ENCODE measurements at regions not wholly inside any gene's neighbourhood (a gene's known extent, or its start where the extent isn't known, plus 50 kb on each side); places are given as distances from the start of the nearest gene placed in this dataset.

DNA sequence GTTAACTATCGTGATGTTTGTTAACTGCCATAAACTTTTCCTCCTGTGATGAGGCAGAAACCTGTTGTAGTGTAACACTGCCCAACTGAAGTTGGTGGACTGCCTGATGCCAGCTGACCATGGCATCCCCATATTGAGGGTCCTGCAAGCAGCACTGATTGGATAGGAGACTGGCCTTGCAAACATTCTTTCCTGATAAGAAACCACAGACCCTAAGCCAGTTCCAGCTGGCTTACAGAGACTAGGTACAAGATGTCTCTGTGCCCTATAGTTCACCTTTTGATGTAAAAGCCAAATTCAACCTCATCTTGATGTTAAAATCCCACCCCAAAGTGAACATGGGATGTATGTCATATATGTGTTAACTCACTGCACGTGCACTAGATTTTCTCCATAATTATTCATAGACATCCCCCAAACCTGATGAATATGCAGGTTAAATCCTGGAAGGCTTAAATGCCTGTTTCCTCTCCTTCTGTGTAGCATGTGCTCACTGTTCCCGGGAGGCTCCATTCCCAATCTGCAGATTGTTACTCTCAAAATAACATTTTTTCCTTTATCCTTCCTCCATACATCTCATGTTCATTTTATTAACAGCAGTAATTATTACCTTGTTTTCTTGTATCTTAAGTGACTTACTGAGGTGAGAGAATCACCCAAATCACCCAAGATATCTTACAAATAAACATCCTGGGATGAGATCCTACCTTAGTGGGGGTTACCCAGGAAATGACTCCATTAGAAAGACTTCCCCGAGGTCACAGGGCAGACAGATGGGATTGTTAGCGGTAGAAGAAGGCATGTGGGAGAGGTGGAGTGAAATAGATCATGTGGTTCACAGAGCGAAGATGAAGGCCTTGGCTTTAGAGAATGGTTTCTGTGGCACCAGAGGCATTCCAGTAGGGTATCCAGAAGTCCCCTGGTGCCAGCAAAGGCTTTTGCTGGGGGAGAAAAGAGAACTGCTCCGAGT is 566.7 kb downstream of the CCDC171 start:
- DNase-seq (ENCODE audit: low read depth, low spot score): no peak
- CTCF ChIA-PET: no interaction called here
- TF ChIP-seq, protein P1, sequence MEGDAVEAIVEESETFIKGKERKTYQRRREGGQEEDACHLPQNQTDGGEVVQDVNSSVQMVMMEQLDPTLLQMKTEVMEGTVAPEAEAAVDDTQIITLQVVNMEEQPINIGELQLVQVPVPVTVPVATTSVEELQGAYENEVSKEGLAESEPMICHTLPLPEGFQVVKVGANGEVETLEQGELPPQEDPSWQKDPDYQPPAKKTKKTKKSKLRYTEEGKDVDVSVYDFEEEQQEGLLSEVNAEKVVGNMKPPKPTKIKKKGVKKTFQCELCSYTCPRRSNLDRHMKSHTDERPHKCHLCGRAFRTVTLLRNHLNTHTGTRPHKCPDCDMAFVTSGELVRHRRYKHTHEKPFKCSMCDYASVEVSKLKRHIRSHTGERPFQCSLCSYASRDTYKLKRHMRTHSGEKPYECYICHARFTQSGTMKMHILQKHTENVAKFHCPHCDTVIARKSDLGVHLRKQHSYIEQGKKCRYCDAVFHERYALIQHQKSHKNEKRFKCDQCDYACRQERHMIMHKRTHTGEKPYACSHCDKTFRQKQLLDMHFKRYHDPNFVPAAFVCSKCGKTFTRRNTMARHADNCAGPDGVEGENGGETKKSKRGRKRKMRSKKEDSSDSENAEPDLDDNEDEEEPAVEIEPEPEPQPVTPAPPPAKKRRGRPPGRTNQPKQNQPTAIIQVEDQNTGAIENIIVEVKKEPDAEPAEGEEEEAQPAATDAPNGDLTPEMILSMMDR (IDR thresholded peaks at IDR 0.05; ENCODE audit: insufficient read depth, low read length, missing control alignments): no peak
- H3K4me3 ChIP-seq (ENCODE audit: low read depth, low read length): no peak overlapping the region
- POLR2A ChIA-PET: no interaction called here

DNA sequence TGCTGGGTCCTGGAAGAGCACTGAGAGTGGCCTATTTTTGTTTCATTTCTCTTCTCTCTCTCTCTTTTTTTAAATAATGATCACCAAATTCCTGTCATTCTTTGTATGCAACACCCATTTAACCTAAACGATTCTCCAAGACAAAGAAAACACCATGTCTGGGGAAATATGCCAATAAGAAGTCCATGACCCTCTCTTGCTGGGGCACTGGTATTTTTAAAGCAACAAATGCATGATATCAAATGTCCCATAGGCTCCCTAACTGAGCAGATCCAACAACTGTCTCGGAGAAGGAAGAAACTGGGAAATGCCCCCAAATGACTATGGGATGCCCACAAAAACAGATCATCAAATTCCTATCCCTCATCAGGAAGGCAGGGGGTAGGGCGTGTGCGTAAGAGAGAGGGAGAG is 567.4 kb downstream of the CCDC171 start:
- CTCF ChIA-PET: no interaction called here

DNA sequence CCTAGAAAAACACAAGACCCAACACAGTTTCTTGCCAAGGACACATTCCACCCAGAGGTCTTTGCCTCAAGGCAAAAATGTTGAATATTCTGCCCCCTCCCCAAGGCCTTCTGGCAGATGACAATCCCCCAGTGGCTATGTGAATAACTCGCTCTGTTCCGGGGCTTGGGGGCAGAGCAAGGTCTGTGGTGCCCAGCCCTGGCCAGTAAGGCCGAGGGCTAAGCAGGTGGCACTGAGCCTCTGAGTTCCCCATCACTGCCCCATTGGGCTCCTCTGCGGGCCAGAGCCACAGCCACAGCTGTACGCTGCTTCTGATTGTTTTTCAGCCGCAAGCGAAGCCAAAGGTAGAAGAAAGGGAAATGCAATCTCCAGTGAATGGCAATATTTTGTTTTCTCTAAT is 567.9 kb downstream of the CCDC171 start:
- no peak for DNase-seq (ENCODE audit: low read depth, low spot score)

More for the DNA sequence above, 567.4 kb downstream of the CCDC171 start:
- TF ChIP-seq, protein P1 (IDR thresholded peaks at IDR 0.05; ENCODE audit: insufficient read depth, low read length, missing control alignments): no peak
- POLR2A ChIA-PET: no interaction called here
- no peak overlapping the region for H3K4me3 ChIP-seq (ENCODE audit: low read depth, low read length)
- peak; percentile 76 for DNase-seq (ENCODE audit: low read depth, low spot score)

DNA sequence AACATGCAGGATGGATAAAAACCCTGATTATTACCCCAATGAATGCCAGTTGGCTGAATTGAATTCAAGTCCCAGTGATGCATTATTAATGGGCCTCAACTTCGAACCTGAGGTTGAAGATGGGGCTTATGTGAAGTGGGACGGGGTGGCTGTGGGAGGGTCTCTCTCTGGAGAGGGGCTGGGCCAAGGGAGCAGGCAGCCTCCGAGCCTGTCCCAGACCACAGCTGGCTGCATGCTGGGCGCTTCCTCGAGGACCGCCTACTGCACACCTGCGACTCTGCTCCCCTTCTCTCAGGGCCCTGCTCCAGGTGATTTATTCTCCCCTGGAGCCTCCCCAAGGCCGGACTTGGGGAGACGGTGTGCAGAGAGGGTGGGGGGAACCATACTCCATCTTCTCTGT is 568.3 kb downstream of the CCDC171 start:
- CTCF ChIA-PET: interaction anchor here (1.0 to 1.1 kb wide), 2 partner anchors 11 to 13 kb away, joined by 3 to 5 read pairs; no protein-coding TSS in a partner anchor
- no peak overlapping the region for H3K4me3 ChIP-seq (ENCODE audit: low read depth, low read length)
- TF ChIP-seq, protein P1 (IDR thresholded peaks at IDR 0.05; ENCODE audit: insufficient read depth, low read length, missing control alignments): no peak
- no peak for DNase-seq (ENCODE audit: low read depth, low spot score)
- POLR2A ChIA-PET: no interaction called here

More for the DNA sequence above, 567.9 kb downstream of the CCDC171 start:
- ChIA-PET POLR2A (no interaction called here), CTCF (no interaction called here)
- TF ChIP-seq, protein P1 (IDR thresholded peaks at IDR 0.05; ENCODE audit: insufficient read depth, low read length, missing control alignments): no peak
- no peak overlapping the region for H3K4me3 ChIP-seq (ENCODE audit: low read depth, low read length)

DNA sequence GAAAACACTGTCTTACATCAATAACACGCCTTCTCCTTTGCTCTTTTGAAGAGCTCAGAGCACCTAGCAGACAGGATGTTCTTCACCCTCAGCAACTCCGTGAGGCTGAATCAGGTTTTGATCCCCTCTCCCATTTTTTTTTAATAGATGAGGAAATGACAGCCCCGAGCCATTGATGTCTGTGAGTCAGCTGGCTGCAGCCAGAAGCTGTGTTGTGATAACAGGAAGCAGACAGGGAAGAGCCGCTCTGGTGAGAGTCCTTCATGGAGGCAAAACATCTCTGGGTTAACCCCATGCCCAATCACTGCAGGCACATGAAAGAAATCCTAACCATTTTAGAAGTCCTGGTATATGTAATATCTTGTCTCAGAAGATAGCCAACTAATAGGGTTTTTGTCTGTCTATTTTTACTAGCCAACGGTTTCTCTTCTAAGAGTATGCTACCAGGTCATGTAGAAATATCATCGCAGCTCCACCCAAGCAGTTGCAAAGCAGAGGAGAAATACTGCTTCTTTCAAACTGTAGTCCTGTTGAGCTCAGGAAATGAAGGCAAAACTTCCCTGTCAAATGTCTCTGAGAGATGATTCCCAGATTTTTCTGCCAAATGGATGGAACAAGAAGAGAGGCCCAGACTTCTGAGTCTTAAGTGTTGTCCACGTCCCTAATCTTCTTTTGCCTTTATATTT is 568.9 kb downstream of the CCDC171 start:
- ChIA-PET POLR2A (no interaction called here), CTCF (interaction anchor here (1.0 to 1.1 kb wide), 2 partner anchors 11 to 12 kb away, joined by 3 to 5 read pairs; no protein-coding TSS in a partner anchor)

More for the DNA sequence above, 568.9 kb downstream of the CCDC171 start:
- no peak overlapping the region for H3K4me3 ChIP-seq (ENCODE audit: low read depth, low read length)
- DNase-seq (ENCODE audit: low read depth, low spot score): no peak
- TF ChIP-seq, protein P1 (IDR thresholded peaks at IDR 0.05; ENCODE audit: insufficient read depth, low read length, missing control alignments): no peak

All from AG04449 (cell line).